H1 (cell line): ENCODE measurements at regions not wholly inside any gene's neighbourhood (a gene's known extent, or its start where the extent isn't known, plus 50 kb on each side); places are given as distances from the start of the nearest gene placed in this dataset.

ENCODE experiments used
- PHF8 ChIP-seq: fragments of 200-600 bp; sonication (generic); conservative IDR thresholded peaks from 2 replicates; pipeline ENCODE4 v1.7.1; 2012; ENCODE audit warnings: low read depth, mild to moderate bottlenecking, inconsistent platforms, low read length, moderate library complexity

GRCh38 chr1:69502991-69503390 is 64.7 kb upstream of the LRRC7 start (continued):
- no peak for TF ChIP-seq PHF8
